NOMO-1 treated with dmso at 0.1 percent for 144 hours (cell line): ENCODE measurements at regions not wholly inside any gene's neighbourhood (a gene's known extent, or its start where the extent isn't known, plus 50 kb on each side); places are given as distances from the start of the nearest gene placed in this dataset.
"Not testable (repeated sequence)": the region's sequence is repeated elsewhere in the genome, so short reads cannot be mapped to it uniquely, and the experiment has no call there.

Experiments
- DNase-seq: peaks from one replicate; lab custom pipeline; 2025; ENCODE audit not compliant: unreplicated experiment; lab: John Stamatoyannopoulos, UW

DNA sequence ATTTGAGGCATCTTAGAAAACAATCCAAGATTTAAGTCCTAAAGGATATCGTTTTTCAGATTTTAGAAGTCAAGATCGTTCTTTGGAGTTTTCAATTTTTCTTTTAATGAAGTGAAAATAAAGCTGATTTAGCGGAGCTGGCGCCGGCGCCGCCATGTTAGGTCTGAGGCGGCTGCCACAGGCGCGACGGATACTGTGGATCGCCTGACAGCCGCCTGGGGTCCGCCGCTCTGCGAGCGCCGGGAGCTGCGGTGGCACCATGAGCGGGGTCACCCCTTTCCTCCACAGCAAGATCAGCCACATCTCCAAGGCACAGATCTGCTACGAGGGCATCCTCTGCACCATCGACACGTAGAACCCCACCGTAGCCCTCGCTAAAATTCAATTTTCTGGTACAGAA lies 247.2 kb downstream of the GJA1 start:
- DNase-seq: no peak

GRCh38 chr6:121685806-121686205 lies 250.4 kb downstream of the GJA1 start:
- not testable (repeated sequence) for DNase-seq

DNA sequence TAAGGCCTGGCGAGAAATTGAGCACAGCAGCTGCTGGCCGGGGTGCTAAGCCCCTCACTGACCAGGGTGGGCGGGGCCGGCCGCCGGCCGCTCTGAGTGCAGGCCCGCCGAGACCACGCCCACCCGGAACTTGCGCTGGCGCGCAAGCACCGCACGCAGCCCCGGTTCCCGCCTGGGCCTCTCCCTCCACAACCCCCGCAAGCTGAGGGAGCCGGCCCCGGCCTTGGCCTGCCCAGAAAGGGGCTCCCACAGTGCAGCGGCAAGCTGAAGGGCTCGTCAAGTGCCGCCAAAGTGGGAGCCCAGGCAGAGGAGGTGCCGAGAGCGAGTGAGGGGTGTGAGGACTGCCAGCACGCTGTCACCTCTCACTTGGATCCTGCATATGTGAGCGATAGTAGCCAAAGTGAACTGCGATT lies 251.2 kb downstream of the GJA1 start:
- DNase-seq: no peak

- DNase-seq: no peak
These were observed 253.5 kb downstream of the GJA1 start for GRCh38 chr6:121688974-121689373.

- no peak for DNase-seq
These were observed 255.7 kb downstream of the GJA1 start for GRCh38 chr6:121691126-121691551.

DNA sequence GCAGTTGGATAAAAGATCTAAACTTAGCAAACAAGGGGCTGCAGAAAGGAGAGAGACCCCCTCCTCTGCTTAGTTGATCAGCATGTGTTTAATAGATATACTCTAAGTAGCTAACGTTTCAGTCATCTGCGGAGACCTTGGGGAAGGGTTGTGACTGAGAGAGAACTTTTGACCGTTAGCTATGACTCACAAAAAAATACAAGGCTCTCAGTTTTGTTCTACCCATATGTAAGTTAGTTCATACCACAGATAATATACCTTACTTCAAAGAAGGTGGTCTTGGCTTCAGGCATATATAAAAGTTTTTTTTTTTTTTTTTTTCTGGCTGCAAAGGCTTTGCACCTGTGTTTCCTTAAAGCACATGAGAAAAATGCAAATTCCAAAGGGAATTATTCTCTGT lies 258.9 kb downstream of the GJA1 start:
- DNase-seq: no peak

GRCh38 chr6:121694801-121695251 lies 259.4 kb downstream of the GJA1 start:
- DNase-seq: no peak

GRCh38 chr6:121695329-121695728 lies 259.9 kb downstream of the GJA1 start:
- DNase-seq: no peak

DNA sequence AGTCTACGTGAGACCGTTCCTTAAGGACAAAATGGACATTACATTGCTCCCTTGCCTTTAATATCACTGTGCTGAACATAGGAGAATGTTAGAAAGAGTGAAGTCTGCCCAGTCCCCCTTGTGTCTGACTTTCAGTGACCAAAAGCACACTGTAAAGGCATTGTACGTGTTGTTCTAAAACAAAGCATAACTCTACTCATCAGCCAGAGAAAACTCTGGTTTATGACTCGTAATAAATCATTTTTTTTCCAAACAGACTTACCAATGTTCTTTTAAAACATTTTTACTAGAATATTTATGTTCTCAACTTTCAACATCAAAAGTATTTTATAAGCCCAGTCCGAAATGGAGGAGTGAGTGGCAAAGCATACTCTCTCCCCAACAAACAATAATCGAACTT lies 262.5 kb downstream of the GJA1 start:
- no peak for DNase-seq

- no peak for DNase-seq
These were observed 263.2 kb downstream of the GJA1 start for GRCh38 chr6:121698617-121699016.

DNA sequence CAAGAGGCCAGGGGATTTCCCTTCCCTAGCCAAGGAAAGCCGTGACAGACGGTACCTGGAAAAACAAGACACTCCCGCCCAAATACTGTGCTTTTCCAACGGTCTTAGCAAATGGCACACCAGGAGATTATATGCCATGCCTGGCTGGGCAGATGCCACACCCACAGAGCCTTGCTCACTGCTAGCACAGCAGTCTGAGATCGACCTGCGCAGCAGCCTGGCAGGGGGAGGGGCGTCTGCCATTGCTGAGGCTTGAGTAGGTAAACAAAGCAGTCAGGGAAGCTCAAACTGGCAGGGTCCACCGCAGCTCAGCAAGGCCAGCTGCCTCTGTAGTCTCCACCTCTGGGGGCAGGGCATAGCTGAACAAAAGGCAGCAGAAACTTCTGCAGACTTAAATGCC lies 267.7 kb downstream of the GJA1 start:
- not testable (repeated sequence) for DNase-seq

GRCh38 chr6:121711472-121711871 lies 276.0 kb downstream of the GJA1 start:
- DNase-seq: no peak

GRCh38 chr6:121717686-121718085 lies 282.2 kb downstream of the GJA1 start:
- no peak for DNase-seq

GRCh38 chr6:121720867-121721266 lies 285.4 kb downstream of the GJA1 start:
- not testable (repeated sequence) for DNase-seq

GRCh38 chr6:121723623-121724022 lies 288.2 kb downstream of the GJA1 start:
- DNase-seq: no peak

- DNase-seq: no peak
These were observed 289.1 kb downstream of the GJA1 start for GRCh38 chr6:121724576-121724975.

GRCh38 chr6:121726596-121726995 lies 291.1 kb downstream of the GJA1 start:
- DNase-seq: no peak

DNA sequence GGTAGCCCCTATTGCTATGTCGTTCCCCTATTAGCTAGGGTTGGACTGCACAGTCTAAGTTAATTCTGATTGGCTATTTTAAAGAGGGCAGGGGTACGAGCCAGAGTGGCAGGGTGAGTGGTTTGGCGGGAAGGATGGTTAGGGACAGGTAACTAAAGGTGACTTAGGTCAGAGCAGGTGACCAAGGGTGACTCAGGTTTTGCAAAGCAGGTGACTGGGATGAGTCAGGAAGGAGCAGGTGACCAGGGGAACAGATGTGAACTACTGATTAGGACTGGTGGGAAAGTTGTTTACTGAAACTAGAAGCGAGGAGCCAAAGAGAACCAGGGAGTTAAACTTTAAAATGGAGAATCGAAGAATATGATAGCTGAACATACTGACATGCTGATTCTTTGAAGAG lies 295.2 kb downstream of the GJA1 start:
- no peak for DNase-seq

DNA sequence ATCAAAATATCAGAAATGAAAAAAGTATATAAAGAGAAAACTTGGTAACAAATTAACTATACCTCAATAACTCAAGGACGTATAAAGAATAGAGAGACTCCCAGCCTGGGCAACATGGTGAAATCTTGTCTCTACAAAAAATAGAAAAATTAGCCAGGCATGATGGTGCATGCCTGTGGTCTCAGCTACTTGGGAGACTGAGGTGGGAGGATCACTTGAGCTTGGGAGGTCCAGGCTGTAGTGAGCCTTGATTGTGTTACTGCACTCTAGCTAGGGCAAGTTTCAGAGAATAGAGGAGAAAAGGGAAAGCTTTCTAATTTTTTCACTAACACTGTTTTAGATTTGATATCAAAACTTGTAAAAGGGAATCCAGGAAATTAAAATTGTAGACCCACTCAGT lies 295.9 kb downstream of the GJA1 start:
- DNase-seq: no peak

DNA sequence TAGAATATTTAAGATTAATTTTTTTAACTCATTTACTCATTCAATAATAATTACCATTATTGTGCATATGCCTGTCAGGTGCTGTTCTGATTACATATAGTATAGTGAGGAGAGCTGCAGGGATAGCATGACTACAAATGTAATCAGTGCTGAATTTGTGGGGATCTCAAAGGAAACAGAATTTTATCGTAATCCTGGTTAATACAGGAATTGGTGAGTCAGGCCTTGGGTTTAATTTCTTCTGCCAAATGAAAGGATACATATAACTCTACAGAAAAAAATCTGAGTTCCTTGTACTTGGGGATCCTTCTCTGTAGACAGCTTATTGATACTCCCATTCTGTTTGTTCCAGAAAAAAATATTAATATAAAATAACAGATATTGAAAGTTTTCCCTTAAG lies 297.2 kb downstream of the GJA1 start:
- no peak for DNase-seq

DNA sequence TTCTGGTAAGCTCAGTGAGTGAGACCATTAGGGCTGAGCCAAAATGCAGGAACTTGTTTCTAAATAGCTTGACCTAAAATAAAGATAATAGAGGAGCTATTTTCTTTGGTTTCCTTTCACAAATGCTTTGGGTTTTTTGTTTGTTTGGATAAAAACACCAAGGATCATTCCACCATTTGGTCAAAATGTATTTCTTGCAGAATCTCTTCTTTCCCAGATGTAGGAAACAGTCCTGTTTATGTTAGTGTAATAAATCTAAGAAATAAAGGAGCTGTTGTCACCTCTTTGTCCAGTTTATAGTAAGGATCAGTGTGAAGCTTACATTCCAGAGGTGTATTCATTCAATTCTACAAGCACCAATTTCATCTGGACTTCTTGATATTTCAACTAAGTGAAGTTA lies 297.8 kb downstream of the GJA1 start:
- DNase-seq: no peak

GRCh38 chr6:121740188-121740587 lies 304.7 kb downstream of the GJA1 start:
- DNase-seq: not testable (repeated sequence)

- no peak for DNase-seq
These were observed 308.2 kb downstream of the GJA1 start for GRCh38 chr6:121743691-121744090.

DNA sequence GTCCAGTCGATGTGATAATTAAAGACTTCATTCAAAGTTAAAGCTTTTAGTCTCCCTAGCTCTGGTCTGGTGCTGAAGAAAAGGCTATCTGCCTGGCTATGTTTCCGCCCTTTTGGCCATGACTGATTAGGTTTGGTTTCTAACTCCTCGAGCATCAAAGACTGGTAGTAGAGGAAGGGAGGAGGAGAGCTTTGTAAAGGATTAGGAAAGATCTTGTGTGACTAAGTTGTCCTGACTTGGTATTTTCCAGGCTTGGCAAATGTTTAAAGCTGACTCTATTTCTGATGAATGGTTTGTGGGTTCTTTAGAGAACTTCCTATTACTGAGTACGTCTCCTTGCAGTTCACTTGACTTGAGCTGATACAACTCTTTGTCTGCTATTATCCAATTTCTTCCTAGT lies 312.9 kb downstream of the GJA1 start:
- no peak for DNase-seq
